ENCODE measurements at regions not wholly inside any gene's neighbourhood (a gene's known extent, or its start where the extent isn't known, plus 50 kb on each side); places are given as distances from the start of the nearest gene placed in this dataset.

GRCh38 chr22:19610518-19611253, 86.5 kb upstream of the CLDN5 start:
- no peak for TF ChIP-seq POLR2AphosphoS5 (IDR thresholded peaks at IDR 0.05; ENCODE audit: insufficient read depth, low read depth, low read length)
- TF ChIP-seq MYC (IDR thresholded peaks at IDR 0.05; ENCODE audit: low read depth, low read length): no peak
- TF ChIP-seq JUN (IDR thresholded peaks at IDR 0.05; ENCODE audit: borderline replicate concordance, insufficient read depth, insufficient read length, low read depth): no peak
- TF ChIP-seq POLR2A (IDR thresholded peaks at IDR 0.05; ENCODE audit: low read depth, low read length): no peak
- no peak for TF ChIP-seq MAX (IDR thresholded peaks at IDR 0.05; ENCODE audit: insufficient read depth, insufficient read length)
- no peak for TF ChIP-seq CTCF (IDR thresholded peaks at IDR 0.05; ENCODE audit: extremely low read depth in 1 of 2, insufficient read depth in 1 of 2, low read depth in 1 of 2, low read length in 2 of 2)
- no peak for TF ChIP-seq FOS (IDR thresholded peaks at IDR 0.05; ENCODE audit: borderline replicate concordance, insufficient read depth, low read length)
- no peak for TF ChIP-seq EZH2 (IDR thresholded peaks at IDR 0.05; ENCODE audit: borderline replicate concordance, low read depth, low read length, severe bottlenecking)
- dilution Hi-C loops (cut with MboI; ENCODE audit: extremely low pct_ligation_motif_present, low sequenced_read_pairs): no loop called here

More at GRCh38 chr22:19610518-19611253, 86.5 kb upstream of the CLDN5 start:
- H3K9me1 ChIP-seq (replicated peaks; ENCODE audit: control insufficient read depth, extremely low read depth, insufficient read depth, low read length): no peaks in the 10 kb centered on the region
- CTCF ChIA-PET: interaction anchor here (2.8 kb wide), 1 partner anchor 115 kb away, joined by 12 read pairs; no protein-coding TSS in a partner anchor
- H3K27me3 ChIP-seq (ENCODE audit: control insufficient read depth in 2 of 2, insufficient read depth in 2 of 2, low read length in 2 of 2): peaks cover 0 to 3% of the 10 kb centered on the region in 2 experiments
- H3K9ac ChIP-seq (replicated peaks; ENCODE audit: extremely low read depth, insufficient read depth, low read length): no peak overlapping the region
- POLR2A ChIA-PET: no interaction called here
- FAIRE-seq (no peak), DNase-seq (ENCODE audit: low read depth, low spot score) (no peak)
- no peak overlapping the region for H3K4me3 ChIP-seq (replicated peaks in 1 of 3; ENCODE audit: insufficient read depth in 1 of 3, low read depth in 1 of 3, low read length in 3 of 3)
- BruUV-seq (replicated peaks): no TSS peak
- peaks cover 2% of the 10 kb centered on the region for H3K4me1 ChIP-seq (ENCODE audit: control insufficient read depth, extremely low read depth, insufficient read depth, low read length)
- H2AFZ ChIP-seq (ENCODE audit: low read depth, low read length): no peak overlapping the region
- no peaks in the 10 kb centered on the region for H4K20me1 ChIP-seq (replicated peaks; ENCODE audit: control insufficient read depth, extremely low read depth, insufficient read depth, low read length)
- H3K9me3 ChIP-seq (replicated peaks; ENCODE audit: control insufficient read depth, insufficient read depth, low read length): no peaks in the 10 kb centered on the region
- no peak overlapping the region for H3K4me2 ChIP-seq (ENCODE audit: insufficient read depth, low read length)
- H3K27ac ChIP-seq (ENCODE audit: insufficient read depth, low read depth, low read length): no peak overlapping the region
- H3K36me3 ChIP-seq (ENCODE audit: control insufficient read depth in 2 of 2, extremely low read depth in 1 of 2, insufficient read depth in 2 of 2, low read length in 2 of 2): no peaks in the 10 kb centered on the region
- intact Hi-C loops (cut with micrococcal nuclease): no loop called here
- H3K79me2 ChIP-seq (ENCODE audit: control insufficient read depth, insufficient read depth, low read length): no peaks in the 10 kb centered on the region
